GM18873 (cell line): ENCODE measurements at regions not wholly inside any gene's neighbourhood (a gene's known extent, or its start where the extent isn't known, plus 50 kb on each side); places are given as distances from the start of the nearest gene placed in this dataset.
A peak's percentile ranks its signal among the peaks of the same experiment; 100 is the strongest.
"Not testable (repeated sequence)": the region's sequence is repeated elsewhere in the genome, so short reads cannot be mapped to it uniquely, and the experiment has no call there.

ENCODE experiments used
- ATAC-seq: cut with Tn5 transposase; IDR thresholded peaks from one replicate; pipeline ENCODE4 v1.9.1; 2021; ENCODE audit warnings: mild to moderate bottlenecking, moderate library complexity, moderate number of reproducible peaks; ENCODE audit not compliant: unreplicated experiment, low FRiP score

DNA sequence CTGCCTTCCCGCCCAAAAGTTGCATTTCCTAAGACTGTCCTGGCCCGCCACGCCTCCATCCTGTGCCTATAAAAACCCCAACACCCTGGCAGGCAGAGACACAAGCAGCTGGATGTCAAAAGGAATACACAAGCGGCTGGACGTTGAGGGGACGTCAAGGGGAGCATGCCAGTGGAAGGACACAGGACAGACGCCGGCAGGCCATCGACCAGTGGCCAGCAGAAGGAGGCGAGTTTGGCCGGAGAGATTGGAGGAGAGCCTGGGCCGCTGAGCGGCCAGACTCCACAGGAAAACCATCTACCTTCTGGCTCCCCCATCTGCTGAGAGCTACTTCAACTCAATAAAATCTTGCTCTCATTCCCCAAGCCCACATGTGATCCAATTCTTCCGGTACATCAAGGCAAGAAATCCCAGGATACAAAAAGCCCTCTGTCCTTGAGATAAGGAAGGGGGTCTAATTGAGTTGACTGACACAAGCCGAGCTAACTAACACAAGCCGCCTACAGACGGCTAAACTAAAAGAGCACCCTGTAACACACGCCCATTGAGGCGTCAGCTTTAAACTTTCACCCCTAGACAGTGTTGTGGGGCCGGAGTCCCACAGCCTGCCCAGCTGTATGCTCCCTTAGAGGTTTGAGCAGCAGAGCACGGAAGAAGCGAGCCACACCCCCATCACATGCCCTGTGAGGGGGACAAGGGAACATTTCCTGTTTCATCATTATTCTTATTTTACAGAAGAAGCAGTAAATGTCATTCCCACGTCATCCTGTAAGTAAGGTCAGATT, 150.3 kb upstream of the PHYHIPL start:
- no peak for ATAC-seq

DNA sequence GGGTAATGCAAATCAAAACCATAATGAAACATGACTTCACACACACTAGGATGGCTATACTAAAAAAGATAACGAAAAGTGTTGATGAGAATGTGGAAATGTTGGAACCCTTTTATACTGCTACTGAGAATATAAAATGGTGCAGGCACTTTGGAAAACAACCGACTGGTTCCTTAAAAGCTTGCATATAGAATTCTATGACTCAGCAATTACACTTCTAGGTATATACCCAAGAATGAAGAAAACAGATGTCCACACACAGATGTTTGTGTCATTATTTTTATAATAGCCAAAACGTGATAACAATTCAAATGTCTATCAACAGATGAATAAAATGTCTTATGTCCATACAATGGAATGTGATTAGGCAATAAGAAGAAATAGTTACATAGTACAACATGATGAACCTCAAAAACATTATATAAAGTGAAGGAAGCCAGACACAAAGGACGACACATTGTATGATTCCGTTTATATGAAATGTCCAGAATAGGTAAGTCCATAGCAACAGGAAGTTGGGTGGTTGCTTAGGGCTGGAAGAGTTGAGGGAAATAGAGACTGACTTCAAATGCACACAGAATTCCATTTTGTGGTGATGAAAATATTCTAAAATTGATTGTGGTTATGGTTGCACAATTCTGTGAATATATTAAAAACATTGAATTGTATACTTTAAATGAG, 148.3 kb upstream of the PHYHIPL start:
- no peak for ATAC-seq

- ATAC-seq, result no peak
Observed at GRCh38 chr10:59033622-59034021, 142.8 kb upstream of the PHYHIPL start.

DNA sequence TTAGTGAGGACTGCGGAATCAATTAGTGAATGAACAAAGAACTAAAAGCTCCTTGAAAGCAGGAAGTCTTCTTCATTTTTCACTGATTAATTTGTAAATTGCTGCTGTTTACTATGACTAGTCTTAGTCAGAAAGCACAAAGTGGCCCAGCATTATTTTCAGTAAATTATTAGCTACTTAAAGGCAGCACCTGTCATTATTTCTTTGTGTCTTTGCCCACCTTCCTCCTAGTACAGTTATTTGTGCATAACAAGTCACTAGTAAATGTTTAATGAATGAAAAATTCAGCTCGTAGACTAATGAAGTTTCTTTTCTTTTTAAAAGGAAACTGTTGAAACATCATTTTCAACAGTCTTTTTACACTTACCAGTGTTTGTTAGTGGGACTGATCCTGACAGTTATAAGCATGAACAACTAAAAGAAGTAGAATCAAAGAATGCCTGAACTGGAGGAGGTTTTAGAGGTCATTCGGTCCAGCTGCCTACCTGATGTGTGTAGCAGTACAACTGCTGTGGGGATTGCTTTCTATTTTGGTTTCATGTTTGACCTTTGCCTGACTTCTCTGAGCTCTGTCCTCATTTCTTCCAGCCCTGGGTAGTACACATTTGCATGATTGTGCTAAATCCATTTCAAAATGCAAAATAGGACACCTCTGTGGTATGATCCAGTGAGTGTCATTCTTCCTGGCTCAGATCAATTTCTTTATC, 140.0 kb upstream of the PHYHIPL start:
- ATAC-seq, result peak; percentile 93

GRCh38 chr10:59037018-59037389, 139.4 kb upstream of the PHYHIPL start:
- no peak for ATAC-seq

DNA sequence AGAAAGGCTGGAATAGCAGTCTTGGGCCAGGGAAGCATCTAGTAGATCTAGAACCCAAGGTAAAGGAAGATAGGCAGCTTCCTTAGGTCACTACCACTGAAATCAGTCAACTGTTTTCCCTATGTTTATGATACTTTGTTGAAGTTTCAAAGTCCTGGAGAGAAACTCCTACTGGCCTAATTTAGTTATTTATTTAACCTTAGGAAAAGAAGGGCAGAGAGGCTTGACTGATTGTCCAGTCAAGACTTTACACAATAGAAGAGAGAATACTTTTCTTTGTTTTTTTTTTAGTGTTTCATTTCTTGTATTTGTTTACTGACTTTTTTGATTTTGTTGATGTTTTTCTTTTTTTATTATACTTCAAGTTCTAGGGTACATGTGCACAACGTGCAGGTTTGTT, 138.9 kb upstream of the PHYHIPL start:
- no peak for ATAC-seq

DNA sequence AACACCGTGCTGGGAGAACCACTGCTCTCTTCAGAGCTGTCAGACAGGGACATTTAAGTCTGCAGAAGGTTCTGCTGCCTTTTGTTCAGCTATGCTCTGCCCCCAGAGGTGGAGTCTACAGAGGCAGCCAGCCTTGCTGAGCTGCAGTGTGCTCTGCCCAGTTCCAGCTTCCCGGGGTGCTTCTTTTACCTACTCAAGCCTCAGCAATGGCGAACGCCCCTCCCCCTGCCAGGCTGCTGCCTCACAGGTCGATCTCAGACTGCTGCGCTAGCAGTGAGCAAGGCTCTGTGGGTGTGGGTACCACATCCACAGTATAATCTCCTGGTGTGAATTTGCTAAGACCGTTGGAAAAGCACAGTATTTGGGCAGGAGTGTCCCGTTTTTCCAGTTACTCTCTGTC, 133.1 kb upstream of the PHYHIPL start:
- not testable (repeated sequence) for ATAC-seq

DNA sequence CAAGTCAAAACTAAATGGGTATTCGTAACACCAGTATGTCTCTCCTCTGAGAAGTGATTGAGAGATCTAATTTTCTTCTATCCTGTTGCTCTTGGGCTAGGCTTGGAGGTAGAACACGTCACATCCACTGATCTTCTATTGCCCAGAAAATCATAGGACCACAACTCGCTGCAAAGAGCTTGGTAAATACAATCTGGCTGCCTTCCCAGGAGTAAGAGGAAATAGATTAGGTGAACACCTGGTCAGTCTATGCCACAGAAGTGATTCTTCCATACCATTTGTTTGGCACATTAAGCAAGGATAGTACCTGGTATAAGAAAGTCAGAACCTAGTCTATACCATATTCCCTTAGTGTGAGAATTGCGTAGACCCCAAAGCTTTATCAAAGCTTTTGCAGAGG, 129.3 kb upstream of the PHYHIPL start:
- ATAC-seq, result no peak

- ATAC-seq, result peak; percentile 91
Observed at GRCh38 chr10:59047957-59048618, 128.4 kb upstream of the PHYHIPL start.

DNA sequence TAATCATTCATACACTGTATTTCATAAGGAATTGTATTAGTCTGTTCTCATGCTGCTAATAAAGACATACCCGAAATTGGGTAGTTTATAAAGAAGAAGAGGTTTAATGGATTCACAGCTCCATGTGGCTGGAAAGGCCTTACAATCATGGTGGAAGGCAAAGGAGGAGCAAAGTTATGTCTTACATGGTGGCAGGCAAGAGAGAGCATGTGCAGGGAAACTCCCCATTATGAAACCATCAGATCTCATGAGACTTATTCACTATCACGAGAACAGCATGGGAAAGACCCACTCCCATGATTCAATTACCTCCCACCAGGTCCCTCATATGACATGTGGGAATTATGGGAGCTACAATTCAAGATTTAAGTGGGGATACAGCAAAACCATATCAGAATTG, 122.9 kb upstream of the PHYHIPL start:
- ATAC-seq, result not testable (repeated sequence)

DNA sequence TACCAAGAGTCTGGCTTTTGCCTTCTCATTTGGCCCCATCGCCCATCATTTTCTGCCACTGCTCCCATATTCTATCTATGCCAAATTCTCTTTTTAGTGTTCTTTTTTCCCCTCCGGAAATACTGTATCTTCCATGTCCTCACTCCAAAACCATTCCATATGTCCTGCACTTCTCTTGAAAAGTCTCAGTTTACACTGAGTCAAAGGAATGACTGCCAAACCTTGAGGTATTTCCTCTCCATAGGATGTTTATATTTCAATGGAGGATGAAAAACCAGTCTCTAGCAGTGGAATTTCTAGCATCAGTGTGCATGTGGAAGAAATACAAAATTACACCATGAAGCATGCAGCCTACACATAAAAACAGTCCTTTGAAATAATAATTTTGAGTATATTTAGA, 121.4 kb upstream of the PHYHIPL start:
- no peak for ATAC-seq

DNA sequence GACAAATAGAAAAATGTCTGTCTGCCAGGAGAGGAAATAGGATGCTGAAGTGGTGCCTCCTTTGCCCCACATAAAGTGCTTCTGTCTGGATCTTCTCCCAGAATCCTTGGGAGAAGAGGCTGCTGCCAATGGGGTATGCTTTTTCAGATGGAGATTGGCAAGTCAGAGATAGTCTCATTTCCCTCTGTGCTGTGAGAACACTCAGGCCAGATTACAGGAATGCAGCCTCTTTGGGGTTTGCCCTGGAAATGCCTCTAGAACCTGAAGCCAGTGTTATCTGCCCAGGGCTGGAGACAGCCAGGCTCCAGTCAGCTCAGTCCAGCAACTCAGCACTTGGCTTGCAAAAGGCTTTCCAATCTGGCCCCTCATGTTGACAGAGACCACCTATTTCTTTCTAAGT, 119.1 kb upstream of the PHYHIPL start:
- no peak for ATAC-seq

- no peak for ATAC-seq
Observed at GRCh38 chr10:59060852-59061251, 115.6 kb upstream of the PHYHIPL start.

GRCh38 chr10:59063491-59063890, 113.0 kb upstream of the PHYHIPL start:
- no peak for ATAC-seq

DNA sequence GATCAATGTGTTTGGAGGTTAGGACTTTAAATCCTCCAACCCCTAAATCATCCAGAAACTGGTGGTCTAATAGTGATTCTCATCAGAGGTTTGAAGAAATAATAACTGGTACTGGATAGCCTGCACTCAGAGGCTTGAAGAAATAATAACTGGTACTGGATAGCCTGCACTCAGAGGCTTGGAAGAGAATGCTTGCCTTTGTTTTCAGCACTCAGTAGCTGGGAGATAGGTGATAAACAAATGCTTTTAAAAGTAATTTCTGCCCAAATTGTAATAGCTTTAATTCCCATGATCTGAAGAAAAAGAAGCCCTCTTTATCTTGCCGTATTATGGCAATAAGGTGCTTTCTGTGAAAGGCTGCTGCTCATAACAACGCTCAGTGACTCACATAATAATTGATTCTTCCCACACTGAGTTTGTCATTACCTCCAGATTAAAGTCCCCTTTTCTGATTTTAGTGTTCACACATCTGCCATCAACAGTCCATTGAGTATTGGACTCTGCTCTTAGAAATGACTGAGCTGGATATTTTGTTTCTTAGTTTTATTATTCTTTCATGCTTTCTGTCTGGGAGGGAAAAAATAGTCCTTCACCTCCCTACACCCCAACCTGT, 112.3 kb upstream of the PHYHIPL start:
- ATAC-seq, result no peak

DNA sequence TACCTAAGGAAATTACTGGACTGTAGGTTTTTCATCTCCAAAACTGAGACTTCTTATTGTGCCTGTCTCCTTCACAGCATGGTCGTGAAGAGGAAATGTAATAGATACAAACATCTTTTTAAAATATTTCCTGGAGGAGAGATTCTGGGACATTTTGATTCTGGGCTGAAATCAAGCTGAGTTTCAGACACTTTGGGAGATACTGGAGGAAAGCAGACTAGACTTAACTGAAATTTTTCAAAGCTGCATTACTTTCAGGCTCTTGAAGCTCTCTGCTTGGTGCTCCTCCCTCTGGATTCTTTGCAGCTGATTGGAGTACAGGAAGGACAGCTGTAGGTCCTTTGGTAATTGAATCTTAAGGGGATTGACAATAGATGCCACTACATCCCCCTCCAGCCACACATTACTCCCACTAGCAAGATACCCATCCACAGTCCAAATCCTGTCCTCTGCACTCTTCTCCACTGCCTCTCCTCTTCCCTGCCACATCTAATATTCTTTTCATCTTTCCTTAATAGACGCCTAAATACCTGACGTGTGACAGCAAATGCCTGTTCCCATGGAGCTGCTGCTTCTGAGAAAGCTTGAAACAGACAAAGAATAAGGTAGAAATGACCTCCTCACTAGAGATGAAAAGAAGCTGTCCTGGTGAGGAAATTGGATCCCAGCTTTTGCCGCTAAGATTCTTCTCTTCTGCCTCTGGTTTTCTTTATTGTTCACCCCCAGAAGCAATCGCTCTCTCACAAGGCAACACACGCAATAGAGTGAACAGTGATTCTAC, 111.5 kb upstream of the PHYHIPL start:
- no peak for ATAC-seq

- ATAC-seq, result no peak
Observed at GRCh38 chr10:59068581-59069191, 107.8 kb upstream of the PHYHIPL start.

- ATAC-seq, result no peak
Observed at GRCh38 chr10:59072038-59072437, 104.4 kb upstream of the PHYHIPL start.

DNA sequence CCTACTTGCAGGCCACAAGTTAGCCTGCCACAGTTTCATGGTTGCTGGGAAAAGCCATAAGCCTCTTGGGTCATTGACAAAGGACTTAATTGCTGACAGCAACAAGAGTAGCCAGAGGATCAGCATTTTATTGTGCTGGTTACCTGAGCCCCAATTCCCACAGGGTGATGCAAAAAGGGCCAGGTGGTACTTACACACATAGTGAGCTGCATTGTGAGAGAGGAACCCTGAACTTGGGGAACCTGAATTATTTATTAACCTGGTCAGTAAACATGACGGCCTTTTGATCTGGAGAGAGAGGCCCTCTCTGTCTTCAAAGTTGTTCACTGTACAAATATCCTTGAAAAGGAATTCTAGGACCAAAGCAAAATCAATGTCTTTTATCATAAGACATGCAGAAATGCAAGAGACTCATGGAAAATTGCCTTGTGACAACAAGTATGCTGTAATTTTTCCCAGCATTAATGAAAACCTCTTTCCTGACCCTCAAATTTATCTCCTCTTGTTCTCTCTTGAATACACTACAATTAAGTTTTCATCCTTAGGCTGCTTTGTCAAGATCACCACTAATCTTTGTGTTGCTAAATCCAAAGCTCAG, 102.9 kb upstream of the PHYHIPL start:
- ATAC-seq, result no peak
